ENCODE measurements at regions not wholly inside any gene's neighbourhood (a gene's known extent, or its start where the extent isn't known, plus 50 kb on each side); places are given as distances from the start of the nearest gene placed in this dataset.

- TF ChIP-seq EZH2phosphoT487 (conservative IDR thresholded peaks at IDR 0.05; ENCODE audit: low read length) (no peak), CTCF (IDR thresholded peaks at IDR 0.05; ENCODE audit: insufficient read depth, low read length, poor library complexity, severe bottlenecking) (no peak)
Measured at GRCh38 chr13:80173224-80173623, 167.7 kb downstream of the SPRY2 start.

Measured in SU-DHL-6 (cell line).